Kidney (tissue), 13 donors: ENCODE measurements at regions not wholly inside any gene's neighbourhood (a gene's known extent, or its start where the extent isn't known, plus 50 kb on each side); places are given as distances from the start of the nearest gene placed in this dataset.

Experiments
- DNase-seq, 5 donors: peaks; one replicate each; pipeline ENCODE4 v3.0.0-alpha.2; 2013 to 2020
- FAIRE-seq: peaks from 2 replicates; lab custom pipeline; 2012; peaks lifted over from hg19 to GRCh38; lab: Jason Lieb, UNC
- H3K27ac ChIP-seq, 2 donors: one replicate each; pipeline ENCODE4 v1.7.0; 2013; ENCODE audit warnings: low read depth in 2 of 2, low read length in 2 of 2, inconsistent platforms in 1 of 2
- H3K27me3 ChIP-seq: one replicate; pipeline ENCODE4 v1.7.1; 2013; ENCODE audit warnings: low read length, inconsistent platforms; ENCODE audit not compliant: control insufficient read depth, insufficient read depth
- H3K36me3 ChIP-seq, 3 donors: one replicate each; pipeline versions ENCODE4 v1.7.0 to v1.7.1; 2013; ENCODE audit warnings: low read length in 3 of 3, control low read depth in 1 of 3, inconsistent platforms in 1 of 3; ENCODE audit not compliant: insufficient read depth in 3 of 3, control insufficient read depth in 2 of 3
- H3K4me1 ChIP-seq, 3 donors: one replicate each; pipeline versions ENCODE4 v1.7.0 to v1.7.1; 2013; ENCODE audit warnings: low read length in 3 of 3, inconsistent platforms in 1 of 3, low read depth in 1 of 3; ENCODE audit not compliant: control insufficient read depth in 2 of 3, insufficient read depth in 2 of 3
- H3K4me3 ChIP-seq, 3 donors: one replicate each; pipeline versions ENCODE4 v1.7.0 to v1.8.1; 2013; ENCODE audit warnings: low read length in 3 of 3, control low read depth in 1 of 3, inconsistent platforms in 1 of 3
- H3K9ac ChIP-seq, 3 donors: one replicate each; pipeline versions ENCODE4 v1.7.0 to v1.7.1; 2013; ENCODE audit warnings: low read length in 3 of 3, control low read depth in 1 of 3, inconsistent platforms in 1 of 3
- H3K9me3 ChIP-seq, 3 donors: one replicate each; pipeline versions ENCODE4 v1.7.0 to v1.7.1; 2013; ENCODE audit warnings: low read length in 3 of 3, control low read depth in 1 of 3, inconsistent platforms in 1 of 3; ENCODE audit not compliant: control insufficient read depth in 2 of 3, insufficient read depth in 1 of 3
- CTCF ChIP-seq: IDR thresholded peaks from 3 replicates; pipeline ENCODE4 v1.5.1; 2012; ENCODE audit warnings: mild to moderate bottlenecking, moderate library complexity, borderline replicate concordance; ENCODE audit not compliant: insufficient read depth; ENCODE audit errors: extremely low read depth
- intact Hi-C: fragments of 100-400 bp; cut with DNase I; formaldehyde crosslinking; loops from one replicate; pipeline ENCODE4 v1.11.1; 2022
- donor health status: control.
- donor health status: control.
- donor health status: control.
- donor health status: control.
- donor health status: control.
- donor health status: DM: yes; HTN: yes; CAD: no.
- donor health status: Normal renal cell carcinoma (clear cell type).

- intact Hi-C loops = no loop called here
- H3K36me3 ChIP-seq = no peaks in the 10 kb centered on the region
- TF ChIP-seq CTCF = no peak
- no peaks in the 10 kb centered on the region for H3K4me1 ChIP-seq
- H3K9me3 ChIP-seq = no peaks in the 10 kb centered on the region
- H3K27me3 ChIP-seq = no peaks in the 10 kb centered on the region
- H3K9ac ChIP-seq = no peak overlapping the region
- FAIRE-seq (no peak), DNase-seq (no peak)
- no peak overlapping the region for H3K27ac ChIP-seq
- no peak overlapping the region for H3K4me3 ChIP-seq
Measured at GRCh38 chr9:69976152-69976551, 67.5 kb upstream of the MAMDC2 start.

GRCh38 chr9:69980041-69980440 is 63.6 kb upstream of the MAMDC2 start:
- H3K4me1 ChIP-seq = no peaks in the 10 kb centered on the region
- no peak overlapping the region for H3K4me3 ChIP-seq
- H3K36me3 ChIP-seq = no peaks in the 10 kb centered on the region
- no peaks in the 10 kb centered on the region for H3K27me3 ChIP-seq
- no peak for FAIRE-seq
- H3K9ac ChIP-seq = no peak overlapping the region
- no peaks in the 10 kb centered on the region for H3K9me3 ChIP-seq
- intact Hi-C loops = no loop called here
- DNase-seq = no peak
- H3K27ac ChIP-seq = no peak overlapping the region
- TF ChIP-seq CTCF = no peak

GRCh38 chr9:69980591-69980990 is 63.1 kb upstream of the MAMDC2 start:
- intact Hi-C loops = no loop called here
- no peak for DNase-seq
- no peak for FAIRE-seq
- Histone ChIP-seq H3K36me3 (no peaks in the 10 kb centered on the region), H3K9me3 (no peaks in the 10 kb centered on the region), H3K27me3 (no peaks in the 10 kb centered on the region), H3K4me1 (no peaks in the 10 kb centered on the region), H3K9ac (no peak overlapping the region), H3K4me3 (no peak overlapping the region), H3K27ac (no peak overlapping the region)
- no peak for TF ChIP-seq CTCF
